Activated naive CD8-positive, alpha-beta T cell treated with anti-CD3 and anti-CD28 coated beads, Interleukin-2, amount 10 ng/mL, durations not matched to agents 7 days and 5 days (primary cell): ENCODE measurements at regions not wholly inside any gene's neighbourhood (a gene's known extent, or its start where the extent isn't known, plus 50 kb on each side); places are given as distances from the start of the nearest gene placed in this dataset.

ENCODE experiments used
- ATAC-seq: fragments of 150-1000 bp; cut with Tn5 transposase; one replicate; pipeline ENCODE4 v1.10.0; 2021; ENCODE audit warnings: low read depth, moderate library complexity
- POLR2A ChIA-PET: fragments of 350-600 bp; sonication (Branson Sonifier 250); formaldehyde crosslinking; loops from one replicate; lab custom pipeline; 2021; ENCODE audit warnings: antibody characterized with exemption; lab: Charles Lee
- DNase-seq: peaks from one replicate; pipeline ENCODE4 v3.0.0; 2021
- H3K27ac Mint-ChIP-seq: one replicate; pipeline ENCODE4 v1.8.0; 2022; ENCODE audit warnings: mild to moderate bottlenecking, mixed read lengths
- H3K27me3 Mint-ChIP-seq: one replicate; pipeline ENCODE4 v1.8.0; 2022; ENCODE audit warnings: mild to moderate bottlenecking, moderate library complexity, mixed read lengths
- H3K36me3 Mint-ChIP-seq: one replicate; pipeline ENCODE4 v1.8.0; 2021; ENCODE audit warnings: mild to moderate bottlenecking, mixed read lengths
- H3K4me1 Mint-ChIP-seq: one replicate; pipeline ENCODE4 v1.8.0; 2021; ENCODE audit warnings: mixed read lengths
- H3K4me3 Mint-ChIP-seq: one replicate; pipeline ENCODE4 v1.8.0; 2022; ENCODE audit warnings: mild to moderate bottlenecking, moderate library complexity, mixed read lengths
- H3K9me3 Mint-ChIP-seq: one replicate; pipeline ENCODE4 v1.8.0; 2021; ENCODE audit warnings: mixed read lengths

- POLR2A ChIA-PET, result no interaction called here
- peak; percentile 71 for ATAC-seq
Observed at GRCh38 chr9:85420750-85421149, 321.0 kb downstream of the AGTPBP1 start.

GRCh38 chr9:85417674-85418073 is 324.1 kb downstream of the AGTPBP1 start:
- Mint-ChIP-seq H3K4me3 (no peak overlapping the region), H3K4me1 (peaks cover 9% of the 10 kb centered on the region), H3K9me3 (peaks cover 5% of the 10 kb centered on the region), H3K36me3 (no peaks in the 10 kb centered on the region), H3K27me3 (peaks cover 8% of the 10 kb centered on the region), H3K27ac (no peak overlapping the region)
- no peak for ATAC-seq
- no peak for DNase-seq
- POLR2A ChIA-PET, result no interaction called here

More at GRCh38 chr9:85420750-85421149, 321.0 kb downstream of the AGTPBP1 start:
- peaks cover 11% of the 10 kb centered on the region for H3K27me3 Mint-ChIP-seq
- peak overlapping the region; percentile 26 for H3K4me3 Mint-ChIP-seq
- peak overlapping the region; percentile 37 for H3K27ac Mint-ChIP-seq
- peaks cover 10% of the 10 kb centered on the region for H3K4me1 Mint-ChIP-seq
- H3K9me3 Mint-ChIP-seq, result peaks cover 5% of the 10 kb centered on the region
- no peaks in the 10 kb centered on the region for H3K36me3 Mint-ChIP-seq
- DNase-seq, result no peak

- Mint-ChIP-seq H3K4me3 (no peak overlapping the region), H3K9me3 (no peaks in the 10 kb centered on the region), H3K27ac (no peak overlapping the region), H3K27me3 (peaks cover 5% of the 10 kb centered on the region), H3K4me1 (peaks cover 9% of the 10 kb centered on the region), H3K36me3 (no peaks in the 10 kb centered on the region)
- POLR2A ChIA-PET, result no interaction called here
- ATAC-seq, result no peak
- DNase-seq, result no peak
Observed at GRCh38 chr9:85416715-85417114, 325.0 kb downstream of the AGTPBP1 start.

GRCh38 chr9:85414390-85414789 is 327.4 kb downstream of the AGTPBP1 start:
- Mint-ChIP-seq H3K9me3 (no peaks in the 10 kb centered on the region), H3K4me1 (no peaks in the 10 kb centered on the region), H3K36me3 (no peaks in the 10 kb centered on the region), H3K27ac (no peak overlapping the region), H3K27me3 (peaks cover 7% of the 10 kb centered on the region), H3K4me3 (no peak overlapping the region)
- DNase-seq (no peak), ATAC-seq (no peak)
- POLR2A ChIA-PET, result no interaction called here

- ATAC-seq (no peak), DNase-seq (no peak)
- Mint-ChIP-seq H3K27me3 (peaks cover 2% of the 10 kb centered on the region), H3K27ac (no peak overlapping the region), H3K4me1 (no peaks in the 10 kb centered on the region), H3K4me3 (no peak overlapping the region), H3K9me3 (no peaks in the 10 kb centered on the region), H3K36me3 (no peaks in the 10 kb centered on the region)
- POLR2A ChIA-PET, result no interaction called here
Observed at GRCh38 chr9:85408494-85408893, 333.3 kb downstream of the AGTPBP1 start.

GRCh38 chr9:85405566-85405950 is 336.2 kb downstream of the AGTPBP1 start:
- H3K9me3 Mint-ChIP-seq, result no peaks in the 10 kb centered on the region

GRCh38 chr9:85404911-85405565 is 336.7 kb downstream of the AGTPBP1 start:
- H3K27ac Mint-ChIP-seq, result no peak overlapping the region
- H3K36me3 Mint-ChIP-seq, result no peaks in the 10 kb centered on the region
- ATAC-seq (no peak), DNase-seq (no peak)
- H3K27me3 Mint-ChIP-seq, result peaks cover 6% of the 10 kb centered on the region
- no peaks in the 10 kb centered on the region for H3K4me1 Mint-ChIP-seq
- POLR2A ChIA-PET, result no interaction called here
- no peak overlapping the region for H3K4me3 Mint-ChIP-seq
- no peaks in the 10 kb centered on the region for H3K9me3 Mint-ChIP-seq

More at GRCh38 chr9:85405566-85405950, 336.2 kb downstream of the AGTPBP1 start:
- DNase-seq, result no peak
- no peaks in the 10 kb centered on the region for H3K4me1 Mint-ChIP-seq
- no peak overlapping the region for H3K4me3 Mint-ChIP-seq
- H3K36me3 Mint-ChIP-seq, result no peaks in the 10 kb centered on the region
- peaks cover 4% of the 10 kb centered on the region for H3K27me3 Mint-ChIP-seq
- POLR2A ChIA-PET, result no interaction called here
- no peak for ATAC-seq
- no peak overlapping the region for H3K27ac Mint-ChIP-seq

GRCh38 chr9:85402551-85402950 is 339.2 kb downstream of the AGTPBP1 start:
- H3K4me3 Mint-ChIP-seq, result no peak overlapping the region
- peaks cover 4% of the 10 kb centered on the region for H3K27me3 Mint-ChIP-seq
- POLR2A ChIA-PET, result no interaction called here
- H3K27ac Mint-ChIP-seq, result no peak overlapping the region
- no peak for ATAC-seq
- no peaks in the 10 kb centered on the region for H3K4me1 Mint-ChIP-seq
- DNase-seq, result no peak
- H3K36me3 Mint-ChIP-seq, result no peaks in the 10 kb centered on the region
- H3K9me3 Mint-ChIP-seq, result no peaks in the 10 kb centered on the region

- ATAC-seq (no peak), DNase-seq (no peak)
- no peak overlapping the region for H3K27ac Mint-ChIP-seq
- H3K9me3 Mint-ChIP-seq, result no peaks in the 10 kb centered on the region
- no peaks in the 10 kb centered on the region for H3K4me1 Mint-ChIP-seq
- peaks cover 4% of the 10 kb centered on the region for H3K27me3 Mint-ChIP-seq
- H3K4me3 Mint-ChIP-seq, result no peak overlapping the region
- H3K36me3 Mint-ChIP-seq, result no peaks in the 10 kb centered on the region
- POLR2A ChIA-PET, result no interaction called here
Observed at GRCh38 chr9:85401998-85402397, 339.8 kb downstream of the AGTPBP1 start.

- no peaks in the 10 kb centered on the region for H3K9me3 Mint-ChIP-seq
- ATAC-seq, result no peak
- no peak overlapping the region for H3K4me3 Mint-ChIP-seq
- no peak for DNase-seq
- POLR2A ChIA-PET, result no interaction called here
- H3K27me3 Mint-ChIP-seq, result peaks cover 8% of the 10 kb centered on the region
- H3K27ac Mint-ChIP-seq, result no peak overlapping the region
- no peaks in the 10 kb centered on the region for H3K4me1 Mint-ChIP-seq
- no peaks in the 10 kb centered on the region for H3K36me3 Mint-ChIP-seq
Observed at GRCh38 chr9:85397005-85397404, 344.7 kb downstream of the AGTPBP1 start.

GRCh38 chr9:85392260-85392659 is 349.5 kb downstream of the AGTPBP1 start:
- POLR2A ChIA-PET, result no interaction called here
- no peak overlapping the region for H3K27ac Mint-ChIP-seq
- no peaks in the 10 kb centered on the region for H3K4me1 Mint-ChIP-seq
- DNase-seq (no peak), ATAC-seq (no peak)
- H3K27me3 Mint-ChIP-seq, result peaks cover 7% of the 10 kb centered on the region
- no peaks in the 10 kb centered on the region for H3K36me3 Mint-ChIP-seq
- no peak overlapping the region for H3K4me3 Mint-ChIP-seq
- no peaks in the 10 kb centered on the region for H3K9me3 Mint-ChIP-seq

- no peak for ATAC-seq
Observed at GRCh38 chr9:85377731-85378289, 363.9 kb downstream of the AGTPBP1 start.

GRCh38 chr9:85368781-85369180 is 373.0 kb downstream of the AGTPBP1 start:
- ATAC-seq (no peak), DNase-seq (no peak)
- Mint-ChIP-seq H3K4me1 (no peaks in the 10 kb centered on the region), H3K27me3 (peaks cover 5% of the 10 kb centered on the region), H3K27ac (no peak overlapping the region), H3K4me3 (no peak overlapping the region), H3K36me3 (no peaks in the 10 kb centered on the region), H3K9me3 (no peaks in the 10 kb centered on the region)
- POLR2A ChIA-PET, result no interaction called here

More at GRCh38 chr9:85377731-85378289, 363.9 kb downstream of the AGTPBP1 start:
- no peak for DNase-seq
- no peak overlapping the region for H3K4me3 Mint-ChIP-seq
- H3K36me3 Mint-ChIP-seq, result no peaks in the 10 kb centered on the region
- no peak overlapping the region for H3K27ac Mint-ChIP-seq
- H3K4me1 Mint-ChIP-seq, result peaks cover 3% of the 10 kb centered on the region
- no peaks in the 10 kb centered on the region for H3K9me3 Mint-ChIP-seq
- H3K27me3 Mint-ChIP-seq, result peaks cover 19% of the 10 kb centered on the region
- POLR2A ChIA-PET, result no interaction called here

- no peaks in the 10 kb centered on the region for H3K9me3 Mint-ChIP-seq
- H3K27me3 Mint-ChIP-seq, result peaks cover 11% of the 10 kb centered on the region
- ATAC-seq, result no peak
- no peak overlapping the region for H3K4me3 Mint-ChIP-seq
- POLR2A ChIA-PET, result no interaction called here
- no peak for DNase-seq
- no peaks in the 10 kb centered on the region for H3K36me3 Mint-ChIP-seq
- H3K27ac Mint-ChIP-seq, result no peak overlapping the region
- H3K4me1 Mint-ChIP-seq, result no peaks in the 10 kb centered on the region
Observed at GRCh38 chr9:85359161-85359560, 382.6 kb downstream of the AGTPBP1 start.
